LNCAP (cell line): ENCODE measurements at regions not wholly inside any gene's neighbourhood (a gene's known extent, or its start where the extent isn't known, plus 50 kb on each side); places are given as distances from the start of the nearest gene placed in this dataset.
A peak's percentile ranks its signal among the peaks of the same experiment; 100 is the strongest.

ENCODE experiments used
- CTCF ChIP-seq: fragments of 450-650 bp; IDR thresholded peaks from 2 replicates; pipeline ENCODE4 v1.5.1; 2017; ENCODE audit warnings: mild to moderate bottlenecking

- TF ChIP-seq CTCF = no peak
Measured at GRCh38 chr3:124063197-124063909, 71.4 kb upstream of the ROPN1 start.

DNA sequence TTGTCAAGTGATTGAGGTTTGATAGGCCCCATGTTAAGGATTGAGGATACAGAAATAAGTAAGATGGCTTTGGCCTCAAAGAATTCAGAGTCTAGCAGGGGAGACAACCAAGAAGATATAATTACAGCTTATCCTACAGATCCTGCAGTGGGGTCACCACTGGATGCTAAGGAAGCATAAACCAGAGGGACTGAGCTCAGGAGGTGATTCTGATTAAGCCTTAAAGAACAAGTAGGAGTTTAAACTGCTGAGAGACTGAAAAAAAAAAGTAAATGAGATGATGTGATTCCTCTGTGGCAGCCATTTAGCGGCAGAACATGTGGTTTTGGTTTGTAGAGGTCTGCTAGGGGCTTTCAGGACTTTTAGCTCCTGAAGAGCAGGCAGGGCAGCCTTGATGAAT is 72.1 kb upstream of the ROPN1 start:
- TF ChIP-seq CTCF = no peak

DNA sequence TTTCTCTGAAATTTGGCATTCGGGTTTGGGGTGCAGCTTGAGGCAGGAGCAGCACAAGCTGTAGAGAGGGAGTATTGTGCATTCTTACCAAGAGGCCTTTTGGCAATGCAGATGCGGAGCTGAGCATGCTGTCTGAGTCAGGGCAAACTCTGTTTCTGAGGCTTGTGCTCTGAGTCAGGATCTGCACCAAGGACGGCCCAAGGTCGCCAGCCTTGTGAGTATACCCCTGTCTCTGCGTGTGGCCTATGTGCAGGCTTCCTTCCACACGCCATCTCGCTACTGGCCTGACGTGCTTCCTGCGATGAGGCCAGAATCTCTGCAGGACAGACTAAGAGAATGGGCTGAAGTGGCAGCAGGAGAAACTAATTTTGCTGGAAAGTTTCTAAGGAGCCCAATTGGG is 83.8 kb upstream of the ROPN1 start:
- TF ChIP-seq CTCF = no peak

DNA sequence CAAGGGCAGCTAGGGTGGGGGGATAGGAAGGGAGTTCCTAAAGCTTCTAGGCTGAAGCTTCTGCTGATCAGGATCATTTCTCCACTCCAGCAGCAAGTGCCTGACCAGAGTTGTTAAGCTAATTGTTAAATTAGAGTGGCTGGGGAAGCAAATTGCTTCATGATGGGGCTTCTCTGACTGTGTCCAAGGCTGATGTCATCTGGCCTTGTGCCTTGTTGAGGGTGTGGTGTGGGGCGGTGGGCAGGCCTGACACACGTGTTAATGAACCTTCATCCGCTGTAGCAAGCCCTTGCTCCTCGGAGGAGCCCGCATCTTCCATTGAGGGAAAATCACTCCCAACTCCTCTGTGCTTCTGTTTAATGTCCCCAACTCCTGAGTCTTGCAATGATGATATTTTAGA is 84.3 kb upstream of the ROPN1 start:
- TF ChIP-seq CTCF = no peak

- TF ChIP-seq CTCF = peak; percentile 76
Measured at GRCh38 chr3:124078953-124079911, 87.3 kb upstream of the ROPN1 start.

DNA sequence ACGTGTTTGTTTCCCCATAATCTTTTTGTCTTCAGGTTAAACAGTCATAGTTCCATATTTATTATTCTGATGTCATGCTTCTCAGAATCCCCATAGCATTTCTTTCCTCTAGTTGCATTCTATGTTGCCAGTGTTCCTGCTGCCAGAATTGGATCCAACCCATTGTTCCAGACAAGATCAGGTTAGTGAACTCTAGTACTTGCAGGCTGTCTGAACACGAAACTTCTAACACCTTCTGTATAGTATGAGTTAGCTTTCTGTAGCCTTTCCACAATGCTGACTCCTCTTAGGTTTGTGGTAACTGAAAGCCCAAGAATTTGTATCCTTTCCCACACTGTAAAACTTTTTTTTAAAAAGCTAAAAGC is 88.0 kb upstream of the ROPN1 start:
- no peak for TF ChIP-seq CTCF

- no peak for TF ChIP-seq CTCF
Measured at GRCh38 chr3:124082343-124082742, 90.4 kb upstream of the ROPN1 start.
